Pancreas (tissue), 10 donors: ENCODE measurements at regions not wholly inside any gene's neighbourhood (a gene's known extent, or its start where the extent isn't known, plus 50 kb on each side); places are given as distances from the start of the nearest gene placed in this dataset.

Experiments
- ATAC-seq, 4 donors: fragments of 200-7000 bp; cut with Tn5 transposase; one replicate each; pipeline versions ENCODE4 v1.8.0 to v1.9.1; 2020; ENCODE audit warnings: mild to moderate bottlenecking in 4 of 4, moderate library complexity in 4 of 4
- DNase-seq, 6 donors: peaks; one replicate each; pipeline ENCODE4 v3.0.0-alpha.2; 2020
- FAIRE-seq: peaks from 2 replicates; lab custom pipeline; 2012; peaks lifted over from hg19 to GRCh38; lab: Jason Lieb, UNC
- H3K27ac ChIP-seq, 4 donors: fragments of 200-600 bp; sonication (generic); 1 replicate in 3 of 4; 2 replicates in 1 of 4; pipeline versions ENCODE4 v1.5.0 to v1.8.0; 2020
- H3K27me3 ChIP-seq, 4 donors: fragments of 200-600 bp; one replicate each; pipeline ENCODE4 v1.8.0; 2021
- H3K36me3 ChIP-seq, 3 donors: fragments of 200-600 bp; sonication (generic) in 1 of 3; one replicate each; pipeline versions ENCODE4 v1.5.0 to v1.8.0; 2020 to 2021
- H3K4me1 ChIP-seq, 3 donors: fragments of 200-600 bp; one replicate each; pipeline ENCODE4 v1.8.0; 2021
- H3K4me3 ChIP-seq, 4 donors: fragments of 200-600 bp; sonication (generic) in 2 of 4; one replicate each; pipeline versions ENCODE4 v1.5.0 to v1.8.0; 2020 to 2021
- H3K9me3 ChIP-seq, 4 donors: fragments of 200-600 bp; one replicate each; pipeline ENCODE4 v1.8.0; 2021
- WGBS, 2 donors: extraction: QIAGEN DNeasy Blood & Tissue Kit; methylation state at CpG; one replicate each; pipeline ENCODE4 v1.1.7; 2013; 5-methylcytosine and 5-hydroxymethylcytosine counted together
- intact Hi-C, 3 donors: fragments of 100-400 bp; cut with DNase I; formaldehyde crosslinking; loops; one replicate each; pipeline versions ENCODE4 v1.11.1 to v1.14.2; 2022
- TF ChIP-seq, protein P1 (sequence below), 4 donors: fragments of 200-600 bp; sonication (generic) in 3 of 4; IDR thresholded peaks; one replicate each; pipeline versions ENCODE4 v1.5.0 to v1.8.0; 2021; ENCODE audit warnings: antibody characterized with exemption in 4 of 4
- donor health status: healthy with polysubstance abuse.
- donor health status: DM: no; HTN: no; CAD: no; lungs with moderate emphysema.
- donor health status: DM: no; HTN: no; CAD: no.
- donor health status: control.
- donor health status: control.
- donor health status: Bipolar disorder and iron deficiency.
- donor health status: DM: yes; HTN: yes; CAD: no.
- donor health status: DM: no; HTN: no; CAD: no.
- donor health status: DM: no; HTN: no; CAD: no.
- donor health status: DM: yes; HTN: yes; CAD: no.

DNA sequence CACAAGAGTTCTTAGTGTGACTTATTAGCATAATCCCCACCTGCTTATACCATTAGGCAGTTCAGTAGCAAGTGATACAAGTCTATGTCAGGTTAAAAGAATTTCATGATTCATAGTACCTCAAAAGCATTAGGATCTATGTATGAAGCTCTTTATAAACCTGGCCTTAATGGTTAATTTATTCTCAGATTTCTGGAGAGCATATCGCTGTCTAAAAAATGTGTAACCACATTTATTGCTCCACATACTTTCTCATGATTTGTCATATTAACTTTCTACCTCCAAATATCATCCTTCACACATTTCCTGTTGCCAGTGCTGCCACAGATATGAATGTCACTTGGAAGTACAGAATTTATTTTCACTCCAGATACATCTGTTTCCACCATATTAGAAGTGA is 332.8 kb upstream of the MAP2 start:
- Histone ChIP-seq H3K9me3 (no peaks in the 10 kb centered on the region), H3K27me3 (no peaks in the 10 kb centered on the region), H3K27ac (no peak overlapping the region), H3K4me1 (peaks cover 0 to 8% (median 0%) of the 10 kb centered on the region in 3 donors), H3K36me3 (no peaks in the 10 kb centered on the region), H3K4me3 (no peak overlapping the region)
- FAIRE-seq (no peak), ATAC-seq (peak in 3 of 4 donors; percentile 35 to 68 (median 67)), DNase-seq (no peak)
- TF ChIP-seq, protein P1, sequence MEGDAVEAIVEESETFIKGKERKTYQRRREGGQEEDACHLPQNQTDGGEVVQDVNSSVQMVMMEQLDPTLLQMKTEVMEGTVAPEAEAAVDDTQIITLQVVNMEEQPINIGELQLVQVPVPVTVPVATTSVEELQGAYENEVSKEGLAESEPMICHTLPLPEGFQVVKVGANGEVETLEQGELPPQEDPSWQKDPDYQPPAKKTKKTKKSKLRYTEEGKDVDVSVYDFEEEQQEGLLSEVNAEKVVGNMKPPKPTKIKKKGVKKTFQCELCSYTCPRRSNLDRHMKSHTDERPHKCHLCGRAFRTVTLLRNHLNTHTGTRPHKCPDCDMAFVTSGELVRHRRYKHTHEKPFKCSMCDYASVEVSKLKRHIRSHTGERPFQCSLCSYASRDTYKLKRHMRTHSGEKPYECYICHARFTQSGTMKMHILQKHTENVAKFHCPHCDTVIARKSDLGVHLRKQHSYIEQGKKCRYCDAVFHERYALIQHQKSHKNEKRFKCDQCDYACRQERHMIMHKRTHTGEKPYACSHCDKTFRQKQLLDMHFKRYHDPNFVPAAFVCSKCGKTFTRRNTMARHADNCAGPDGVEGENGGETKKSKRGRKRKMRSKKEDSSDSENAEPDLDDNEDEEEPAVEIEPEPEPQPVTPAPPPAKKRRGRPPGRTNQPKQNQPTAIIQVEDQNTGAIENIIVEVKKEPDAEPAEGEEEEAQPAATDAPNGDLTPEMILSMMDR (IDR thresholded peaks at IDR 0.05) = no peak
- WGBS, 2 donors = 47 to 51% methylated on average over 1 of the region's 1 CpG
- intact Hi-C loops = no loop called here

DNA sequence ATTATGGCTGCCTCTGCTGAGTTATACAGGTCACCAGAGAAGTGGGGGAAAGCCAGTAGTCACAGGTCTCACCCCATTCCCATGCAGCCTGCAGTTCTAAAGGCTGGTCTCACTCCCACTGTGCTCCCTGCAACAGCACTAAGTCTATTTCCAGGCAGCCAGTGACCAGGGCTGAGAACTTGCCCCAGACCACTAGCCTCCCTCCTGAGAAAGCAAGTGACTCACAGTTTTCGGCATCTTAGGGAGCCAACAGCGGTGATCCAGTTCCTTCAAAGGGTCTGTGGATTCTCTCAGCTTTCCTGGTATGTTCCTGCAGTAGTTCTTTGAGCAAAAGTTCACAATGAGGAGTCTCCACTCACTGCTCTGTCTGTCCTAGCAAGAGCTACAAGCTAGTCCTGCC is 329.6 kb upstream of the MAP2 start:
- no peaks in the 10 kb centered on the region for H3K9me3 ChIP-seq
- no peak for DNase-seq
- intact Hi-C loops = no loop called here
- TF ChIP-seq, protein P1 (IDR thresholded peaks at IDR 0.05) = no peak
- no peak for ATAC-seq
- no peaks in the 10 kb centered on the region for H3K36me3 ChIP-seq
- peaks cover 0 to 8% (median 0%) of the 10 kb centered on the region in 3 donors for H3K4me1 ChIP-seq
- H3K27me3 ChIP-seq = no peaks in the 10 kb centered on the region
- no peak overlapping the region for H3K4me3 ChIP-seq
- no peak for FAIRE-seq
- 91 to 96% methylated on average over 2 of the region's 2 CpGs for WGBS, 2 donors
- H3K27ac ChIP-seq = no peak overlapping the region

DNA sequence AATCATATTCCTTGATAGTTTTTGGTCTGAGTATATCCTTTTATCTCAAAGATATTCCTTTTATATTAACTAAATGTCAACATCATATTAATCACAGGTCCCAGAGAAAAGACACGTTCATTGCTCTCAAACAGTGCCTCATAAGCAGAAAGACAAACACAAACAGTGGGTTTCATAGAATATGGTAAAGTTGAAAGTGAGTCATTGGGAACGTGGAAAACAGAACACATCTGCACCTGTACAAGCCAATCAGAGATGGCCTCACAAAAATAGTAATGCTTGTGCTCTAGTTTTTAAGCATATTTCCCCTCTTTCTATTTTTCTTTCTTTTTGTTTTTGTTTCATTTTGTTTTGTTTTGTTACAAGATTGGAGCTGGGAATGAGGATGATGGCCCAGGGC is 328.4 kb upstream of the MAP2 start:
- H3K27ac ChIP-seq = no peak overlapping the region
- ATAC-seq (peak in 1 of 4 donors; percentile 32), DNase-seq (no peak), FAIRE-seq (no peak)
- TF ChIP-seq, protein P1 (IDR thresholded peaks at IDR 0.05) = no peak
- intact Hi-C loops = loop anchor here in 1 of 3 donors (5.0 kb wide), 1 partner anchor 43 kb away; no protein-coding TSS in a partner anchor
- H3K36me3 ChIP-seq = no peaks in the 10 kb centered on the region
- WGBS, 2 donors = 26 to 29% methylated on average over 2 of the region's 2 CpGs
- no peak overlapping the region for H3K4me3 ChIP-seq
- H3K9me3 ChIP-seq = no peaks in the 10 kb centered on the region
- no peaks in the 10 kb centered on the region for H3K27me3 ChIP-seq
- H3K4me1 ChIP-seq = peaks cover 0 to 5% (median 0%) of the 10 kb centered on the region in 3 donors

DNA sequence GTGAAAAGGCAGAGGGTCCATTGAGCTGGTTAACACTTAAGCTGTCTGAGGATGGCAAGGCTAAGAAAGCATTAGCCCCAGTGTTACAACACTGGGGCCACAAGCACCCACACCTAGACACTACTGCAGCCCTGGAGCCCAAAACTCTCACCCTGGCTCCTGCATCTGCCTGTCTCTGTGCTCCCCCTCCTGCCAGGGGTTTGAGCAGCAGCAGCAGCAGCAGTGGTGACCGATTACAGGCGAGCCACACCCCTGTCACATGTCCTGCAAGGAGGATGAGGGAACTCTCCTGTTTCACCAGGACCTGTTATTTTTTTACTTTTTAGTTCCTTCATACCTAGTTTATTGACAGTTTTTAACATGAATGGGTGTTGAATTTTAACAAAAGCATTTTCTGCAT is 326.7 kb upstream of the MAP2 start:
- Histone ChIP-seq H3K27me3 (no peaks in the 10 kb centered on the region), H3K4me1 (no peaks in the 10 kb centered on the region), H3K9me3 (no peaks in the 10 kb centered on the region), H3K4me3 (no peak overlapping the region), H3K36me3 (no peaks in the 10 kb centered on the region), H3K27ac (no peak overlapping the region)
- FAIRE-seq = no peak
- TF ChIP-seq, protein P1 (IDR thresholded peaks at IDR 0.05) = no peak
- intact Hi-C loops = loop anchor here in 1 of 3 donors (5.0 kb wide), 1 partner anchor 45 kb away; no protein-coding TSS in a partner anchor
- no peak for ATAC-seq
- 70 to 81% methylated on average over 2 of the region's 2 CpGs for WGBS, 2 donors
- DNase-seq = no peak

DNA sequence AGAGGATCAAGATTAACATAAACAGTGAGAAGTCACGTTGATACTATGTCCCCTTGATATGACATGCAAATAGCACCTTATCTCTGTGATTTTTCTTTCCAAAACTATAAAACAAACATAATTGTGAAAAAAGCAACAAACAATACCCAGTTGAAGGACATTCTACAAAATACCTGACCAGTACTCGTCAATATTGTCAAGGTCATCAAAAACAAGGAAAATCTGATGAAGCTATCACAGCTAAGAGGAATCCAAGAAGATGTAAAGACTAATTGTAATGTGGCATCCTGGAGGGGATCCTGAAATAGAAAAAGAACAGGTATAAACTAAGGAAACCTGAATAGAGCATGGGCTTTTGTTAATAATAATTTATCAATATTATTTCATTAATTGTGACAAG is 321.5 kb upstream of the MAP2 start:
- FAIRE-seq = no peak
- ATAC-seq = no peak
- H3K4me1 ChIP-seq = no peaks in the 10 kb centered on the region
- DNase-seq = no peak
- intact Hi-C loops = no loop called here
- H3K9me3 ChIP-seq = no peaks in the 10 kb centered on the region
- no peak overlapping the region for H3K27ac ChIP-seq
- no peaks in the 10 kb centered on the region for H3K27me3 ChIP-seq
- 21 to 25% methylated on average over 2 of the region's 2 CpGs for WGBS, 2 donors
- TF ChIP-seq, protein P1 (IDR thresholded peaks at IDR 0.05) = no peak
- no peaks in the 10 kb centered on the region for H3K36me3 ChIP-seq
- no peak overlapping the region for H3K4me3 ChIP-seq
